GM23248 (cell line): ENCODE measurements at regions not wholly inside any gene's neighbourhood (a gene's known extent, or its start where the extent isn't known, plus 50 kb on each side); places are given as distances from the start of the nearest gene placed in this dataset.

Experiments
- EZH2 ChIP-seq: fragments of 200-600 bp; sonication (generic); IDR thresholded peaks from 2 replicates; pipeline ENCODE4 v1.6.1; 2018; ENCODE audit warnings: antibody characterized with exemption, mild to moderate bottlenecking; ENCODE audit not compliant: insufficient read depth, poor library complexity, severe bottlenecking
- EZH2phosphoT487 ChIP-seq: fragments of 200-600 bp; sonication (generic); IDR thresholded peaks from 2 replicates; pipeline ENCODE4 v1.6.1; 2018; ENCODE audit warnings: antibody characterized with exemption, moderate library complexity, mild to moderate bottlenecking, low read depth; ENCODE audit not compliant: insufficient read depth

GRCh38 chr16:79728923-79729240 is 128.3 kb upstream of the MAF start:
- no peak for TF ChIP-seq EZH2
- no peak for TF ChIP-seq EZH2phosphoT487
